ENCODE measurements at regions not wholly inside any gene's neighbourhood (a gene's known extent, or its start where the extent isn't known, plus 50 kb on each side); places are given as distances from the start of the nearest gene placed in this dataset.

DNA sequence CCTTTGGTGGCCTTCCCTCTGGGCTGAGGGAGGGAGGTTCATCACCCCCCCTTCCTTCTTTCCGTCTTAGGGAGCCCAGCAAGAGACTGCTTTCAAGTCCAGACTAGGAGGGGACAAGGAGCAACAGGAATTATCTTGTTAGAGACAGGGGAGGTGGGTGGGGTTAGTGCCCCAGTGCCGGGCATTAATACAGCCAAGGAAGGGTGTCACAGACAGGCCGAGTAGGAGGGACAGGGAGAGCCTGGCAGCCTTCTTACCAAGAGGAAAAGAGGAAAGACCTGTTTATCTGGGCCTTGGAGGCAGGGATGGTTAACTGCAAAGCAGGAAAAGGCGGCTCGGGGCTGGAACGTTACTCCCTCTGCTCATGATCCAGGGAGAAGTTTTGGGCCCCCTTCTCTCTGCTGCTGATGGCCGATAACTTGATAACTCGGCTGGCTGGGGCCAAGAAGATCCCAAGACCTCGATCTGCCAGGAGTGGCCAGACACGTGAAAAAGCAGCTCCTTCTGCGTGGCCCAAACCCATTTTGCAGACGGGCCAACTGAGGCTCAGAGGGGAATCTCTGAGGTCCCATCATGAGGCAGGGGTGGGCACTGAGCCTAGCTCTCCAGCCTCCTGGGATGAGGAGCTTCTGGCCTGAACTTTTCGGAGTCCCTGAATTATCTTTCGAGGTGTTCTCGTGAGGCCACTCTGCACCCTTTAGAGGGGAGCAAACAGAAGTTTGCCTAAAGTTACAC, 79.3 kb downstream of the PTPRS start:
- Histone ChIP-seq H3K4me3 (ENCODE audit: low read depth in 1 of 2, low read length in 2 of 2) (no peak overlapping the region), H3K27me3 (ENCODE audit: control insufficient read depth in 1 of 2, insufficient read depth in 2 of 2, low read length in 2 of 2) (no peaks in the 10 kb centered on the region), H3K27ac (ENCODE audit: low read depth in 2 of 2, low read length in 1 of 2) (peak overlapping the region; percentile 84 to 91), H3K36me3 (ENCODE audit: control insufficient read depth in 2 of 2, insufficient read depth in 2 of 2, low read length in 1 of 2) (peaks cover 0 to 29% of the 10 kb centered on the region in 2 donors), H3K4me1 (ENCODE audit: control insufficient read depth in 2 of 2, insufficient read depth in 2 of 2, low read length in 1 of 2) (peaks cover 2 to 9% of the 10 kb centered on the region in 2 donors), H3K9me3 (ENCODE audit: control insufficient read depth in 2 of 2, insufficient read depth in 1 of 2, low read depth in 1 of 2, low read length in 1 of 2) (peaks cover 0 to 5% of the 10 kb centered on the region in 2 donors)
- WGBS, 2 donors, result 51 to 64% methylated on average over 14 to 15 of the region's 15 CpGs

DNA sequence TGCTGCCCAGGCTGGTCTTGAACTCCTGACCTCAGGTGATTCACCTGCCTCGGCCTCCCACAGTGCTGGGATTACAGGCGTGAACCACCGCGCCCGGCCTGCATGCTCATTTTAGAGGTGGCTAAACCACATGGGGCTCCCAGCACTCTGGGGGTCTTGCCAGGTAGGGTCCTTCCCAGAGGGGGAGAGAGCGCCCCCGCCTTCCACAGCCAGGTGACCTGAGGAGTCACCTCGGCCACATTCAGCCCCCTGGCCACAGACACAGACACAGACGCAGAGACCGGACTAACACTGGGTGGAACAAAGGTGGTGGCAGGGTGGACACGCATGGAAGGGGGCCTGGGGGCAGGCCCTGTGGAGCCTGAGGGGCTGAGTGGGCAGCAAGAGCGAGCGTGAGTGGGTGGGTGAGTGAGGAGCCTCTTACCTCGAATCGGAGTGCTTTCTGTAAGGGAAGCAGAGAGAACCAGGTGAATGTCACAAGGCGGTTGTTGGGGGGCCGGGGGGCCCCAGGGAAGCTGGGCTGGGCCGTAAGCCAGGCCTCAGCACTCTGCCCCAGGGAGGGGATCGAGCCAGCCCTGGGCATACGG, 80.1 kb downstream of the PTPRS start:
- H3K27me3 ChIP-seq (ENCODE audit: control insufficient read depth in 1 of 2, insufficient read depth in 2 of 2, low read length in 2 of 2), result no peaks in the 10 kb centered on the region
- H3K4me3 ChIP-seq (ENCODE audit: low read depth in 1 of 2, low read length in 2 of 2), result no peak overlapping the region
- peaks cover 0 to 30% of the 10 kb centered on the region in 2 donors for H3K36me3 ChIP-seq (ENCODE audit: control insufficient read depth in 2 of 2, insufficient read depth in 2 of 2, low read length in 1 of 2)
- 64 to 73% methylated on average over 20 of the region's 20 CpGs for WGBS, 2 donors
- H3K4me1 ChIP-seq (ENCODE audit: control insufficient read depth in 2 of 2, insufficient read depth in 2 of 2, low read length in 1 of 2), result peaks cover 2 to 9% of the 10 kb centered on the region in 2 donors
- H3K9me3 ChIP-seq (ENCODE audit: control insufficient read depth in 2 of 2, insufficient read depth in 1 of 2, low read depth in 1 of 2, low read length in 1 of 2), result peaks cover 0 to 9% of the 10 kb centered on the region in 2 donors
- H3K27ac ChIP-seq (ENCODE audit: low read depth in 2 of 2, low read length in 1 of 2), result peak overlapping the region; percentile 81 to 91

DNA sequence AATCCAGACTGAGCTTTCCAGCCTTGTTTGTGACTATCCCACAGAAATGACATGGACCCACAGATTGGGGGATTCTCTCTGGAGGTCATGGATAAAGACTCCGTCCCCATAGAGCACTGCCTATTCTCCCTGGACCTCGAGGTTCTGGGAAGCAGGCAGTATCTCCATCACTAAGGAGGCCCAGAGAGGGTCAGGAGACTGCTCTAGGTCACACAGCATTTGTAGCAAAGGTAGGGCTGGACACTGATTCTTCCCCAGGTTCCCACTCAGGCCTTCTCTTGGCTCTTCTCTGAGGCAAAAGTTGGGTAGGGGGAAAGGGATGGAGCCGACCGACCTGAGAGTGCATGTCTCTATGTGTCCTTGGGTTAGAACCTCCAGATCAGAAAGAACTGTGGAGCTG, 80.9 kb downstream of the PTPRS start:
- Histone ChIP-seq H3K27me3 (ENCODE audit: control insufficient read depth in 1 of 2, insufficient read depth in 2 of 2, low read length in 2 of 2) (no peaks in the 10 kb centered on the region), H3K9me3 (ENCODE audit: control insufficient read depth in 2 of 2, insufficient read depth in 1 of 2, low read depth in 1 of 2, low read length in 1 of 2) (peaks cover 0 to 14% of the 10 kb centered on the region in 2 donors), H3K4me3 (ENCODE audit: low read depth in 1 of 2, low read length in 2 of 2) (no peak overlapping the region), H3K36me3 (ENCODE audit: control insufficient read depth in 2 of 2, insufficient read depth in 2 of 2, low read length in 1 of 2) (peaks cover under 1 to 26% of the 10 kb centered on the region in 2 donors), H3K4me1 (ENCODE audit: control insufficient read depth in 2 of 2, insufficient read depth in 2 of 2, low read length in 1 of 2) (peaks cover 2 to 9% of the 10 kb centered on the region in 2 donors), H3K27ac (ENCODE audit: low read depth in 2 of 2, low read length in 1 of 2) (no peak overlapping the region)
- WGBS, 2 donors, result 88 to 92% methylated on average over 4 of the region's 4 CpGs

DNA sequence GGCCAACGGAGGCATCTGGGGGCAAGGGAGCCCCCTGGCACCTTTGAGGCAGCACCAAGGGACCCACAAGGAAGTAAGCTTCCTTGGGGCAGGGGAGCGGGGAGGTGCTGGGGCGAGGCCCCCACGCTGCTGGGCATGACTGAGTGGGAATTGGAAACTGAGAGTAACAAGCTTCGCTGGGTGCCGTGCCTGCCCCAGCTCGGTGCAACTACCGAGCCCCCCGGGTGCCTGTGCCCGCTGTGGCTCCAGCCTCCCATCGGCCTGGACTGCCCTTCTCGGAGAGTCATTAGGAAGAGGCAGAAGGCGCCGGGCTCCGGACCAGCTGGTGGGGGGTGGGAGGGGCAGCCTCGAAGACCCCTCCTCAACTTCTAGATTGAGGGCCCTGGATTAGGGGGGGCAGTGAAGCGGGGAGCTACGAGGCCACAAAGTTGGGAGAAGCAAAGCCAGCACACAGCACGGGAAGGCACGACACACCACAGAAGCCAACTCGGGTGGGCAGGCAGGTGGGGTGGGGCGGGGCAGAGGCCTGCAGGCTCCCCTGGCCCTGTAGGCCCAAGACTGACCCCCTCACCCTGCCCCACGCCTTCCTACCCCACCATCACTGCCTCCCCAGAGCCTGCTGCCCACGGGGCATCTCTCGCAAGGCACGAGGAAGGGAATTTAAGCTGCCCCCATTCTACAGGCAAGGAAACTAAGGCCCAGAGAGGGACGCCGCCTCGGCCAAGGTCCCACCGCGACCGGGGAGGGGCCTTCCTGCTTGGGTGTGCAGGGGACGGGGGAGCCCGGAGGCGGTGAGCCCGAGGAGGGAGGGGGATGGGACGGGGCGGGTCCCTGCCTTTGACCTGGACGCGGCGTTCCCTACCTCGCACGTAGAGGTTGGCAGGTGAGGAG, 83.2 kb downstream of the PTPRS start:
- Histone ChIP-seq H3K9me3 (ENCODE audit: control insufficient read depth in 2 of 2, insufficient read depth in 1 of 2, low read depth in 1 of 2, low read length in 1 of 2) (peaks cover 0 to 14% of the 10 kb centered on the region in 2 donors), H3K27me3 (ENCODE audit: control insufficient read depth in 1 of 2, insufficient read depth in 2 of 2, low read length in 2 of 2) (no peaks in the 10 kb centered on the region), H3K4me1 (ENCODE audit: control insufficient read depth in 2 of 2, insufficient read depth in 2 of 2, low read length in 1 of 2) (peaks cover 2 to 9% of the 10 kb centered on the region in 2 donors), H3K36me3 (ENCODE audit: control insufficient read depth in 2 of 2, insufficient read depth in 2 of 2, low read length in 1 of 2) (peaks cover 2 to 13% of the 10 kb centered on the region in 2 donors), H3K4me3 (ENCODE audit: low read depth in 1 of 2, low read length in 2 of 2) (no peak overlapping the region), H3K27ac (ENCODE audit: low read depth in 2 of 2, low read length in 1 of 2) (no peak overlapping the region)
- WGBS, 2 donors, result 95 to 96% methylated on average over 42 to 43 of the region's 43 CpGs

DNA sequence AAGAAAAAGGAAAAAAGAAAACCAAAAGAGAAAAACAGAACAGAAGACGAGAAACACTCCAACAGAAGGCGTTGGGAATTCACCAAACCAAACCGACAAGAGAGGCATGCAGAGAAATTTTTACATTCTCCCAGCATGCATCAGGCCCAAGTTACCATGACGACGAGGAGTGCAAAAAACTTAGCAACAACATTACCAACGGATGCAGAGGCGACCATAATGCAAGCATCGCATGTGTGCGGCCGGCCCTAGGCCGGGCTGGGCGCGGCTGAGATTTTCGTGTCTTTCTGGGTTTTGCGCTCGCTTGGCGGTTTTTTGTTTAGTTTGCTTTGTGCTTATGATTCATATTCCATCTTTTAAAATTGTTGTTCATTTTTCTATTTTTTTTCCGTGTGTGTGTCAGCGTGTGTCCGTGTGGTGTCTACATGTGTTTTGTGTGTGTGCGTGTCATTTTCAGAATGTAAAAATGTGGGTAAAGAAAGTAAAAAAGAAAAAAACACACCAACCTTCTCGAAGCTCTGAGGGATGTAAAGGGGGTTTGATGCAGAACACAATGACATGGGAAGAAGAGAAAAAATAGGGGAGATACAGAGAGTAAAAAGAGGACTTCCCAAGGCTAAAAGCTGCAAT, 84.9 kb downstream of the PTPRS start:
- Histone ChIP-seq H3K4me1 (ENCODE audit: control insufficient read depth in 2 of 2, insufficient read depth in 2 of 2, low read length in 1 of 2) (peaks cover 2 to 5% of the 10 kb centered on the region in 2 donors), H3K36me3 (ENCODE audit: control insufficient read depth in 2 of 2, insufficient read depth in 2 of 2, low read length in 1 of 2) (peaks cover 2 to 13% of the 10 kb centered on the region in 2 donors), H3K27me3 (ENCODE audit: control insufficient read depth in 1 of 2, insufficient read depth in 2 of 2, low read length in 2 of 2) (no peaks in the 10 kb centered on the region), H3K9me3 (ENCODE audit: control insufficient read depth in 2 of 2, insufficient read depth in 1 of 2, low read depth in 1 of 2, low read length in 1 of 2) (peaks cover 0 to 14% of the 10 kb centered on the region in 2 donors), H3K4me3 (ENCODE audit: low read depth in 1 of 2, low read length in 2 of 2) (no peak overlapping the region), H3K27ac (ENCODE audit: low read depth in 2 of 2, low read length in 1 of 2) (no peak overlapping the region)
- WGBS, 2 donors, result 96 to 97% methylated on average over 22 of the region's 22 CpGs

DNA sequence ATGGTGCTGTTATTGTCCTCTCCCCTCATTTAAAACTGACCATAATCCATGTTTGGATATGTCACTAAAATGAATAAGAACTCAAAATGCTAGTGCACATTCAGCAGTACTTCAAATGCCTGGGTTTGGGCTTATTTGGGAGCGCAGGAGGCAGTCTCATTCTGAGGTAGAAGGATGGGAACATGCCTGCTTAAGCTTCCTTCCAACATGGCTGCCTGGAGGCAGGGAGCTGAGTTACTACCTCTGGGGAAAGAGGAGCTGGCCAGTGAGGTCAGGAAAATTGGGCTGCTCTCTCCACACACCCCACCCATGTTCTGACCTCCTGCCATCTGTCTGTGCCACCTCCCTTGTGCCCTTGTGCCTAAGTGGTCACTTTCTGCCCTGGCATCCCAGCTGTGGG, 85.7 kb downstream of the PTPRS start:
- 100% methylated on average over 1 of the region's 1 CpG for WGBS, 2 donors
- no peak overlapping the region for H3K4me3 ChIP-seq (ENCODE audit: low read depth in 1 of 2, low read length in 2 of 2)
- H3K9me3 ChIP-seq (ENCODE audit: control insufficient read depth in 2 of 2, insufficient read depth in 1 of 2, low read depth in 1 of 2, low read length in 1 of 2), result peaks cover 0 to 14% of the 10 kb centered on the region in 2 donors
- peaks cover 0 to 4% of the 10 kb centered on the region in 2 donors for H3K4me1 ChIP-seq (ENCODE audit: control insufficient read depth in 2 of 2, insufficient read depth in 2 of 2, low read length in 1 of 2)
- peaks cover 2 to 13% of the 10 kb centered on the region in 2 donors for H3K36me3 ChIP-seq (ENCODE audit: control insufficient read depth in 2 of 2, insufficient read depth in 2 of 2, low read length in 1 of 2)
- H3K27ac ChIP-seq (ENCODE audit: low read depth in 2 of 2, low read length in 1 of 2), result no peak overlapping the region
- no peaks in the 10 kb centered on the region for H3K27me3 ChIP-seq (ENCODE audit: control insufficient read depth in 1 of 2, insufficient read depth in 2 of 2, low read length in 2 of 2)

DNA sequence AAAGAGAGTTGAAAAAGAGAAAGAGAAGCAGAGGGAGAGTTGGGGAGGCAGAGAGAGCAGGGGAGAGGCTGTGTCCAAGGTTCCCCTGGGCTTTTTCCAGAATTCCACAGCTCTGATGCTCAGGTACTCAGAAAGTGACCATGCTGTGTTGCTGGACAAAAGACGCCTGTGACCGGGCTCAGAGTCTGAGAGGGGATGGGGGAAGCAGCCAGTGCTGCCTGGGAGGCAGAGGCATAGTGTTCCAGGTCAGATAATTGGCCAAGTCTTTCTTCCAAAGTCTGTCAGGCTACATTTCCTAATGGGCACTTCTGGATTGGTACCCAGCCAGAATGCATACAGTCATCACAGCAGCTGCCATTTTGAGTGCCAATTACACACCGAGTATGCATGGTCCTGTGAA, 86.1 kb downstream of the PTPRS start:
- Histone ChIP-seq H3K36me3 (ENCODE audit: control insufficient read depth in 2 of 2, insufficient read depth in 2 of 2, low read length in 1 of 2) (peaks cover 2 to 13% of the 10 kb centered on the region in 2 donors), H3K4me3 (ENCODE audit: low read depth in 1 of 2, low read length in 2 of 2) (no peak overlapping the region), H3K4me1 (ENCODE audit: control insufficient read depth in 2 of 2, insufficient read depth in 2 of 2, low read length in 1 of 2) (peaks cover 0 to 4% of the 10 kb centered on the region in 2 donors), H3K27me3 (ENCODE audit: control insufficient read depth in 1 of 2, insufficient read depth in 2 of 2, low read length in 2 of 2) (no peaks in the 10 kb centered on the region), H3K9me3 (ENCODE audit: control insufficient read depth in 2 of 2, insufficient read depth in 1 of 2, low read depth in 1 of 2, low read length in 1 of 2) (peaks cover 0 to 14% of the 10 kb centered on the region in 2 donors), H3K27ac (ENCODE audit: low read depth in 2 of 2, low read length in 1 of 2) (no peak overlapping the region)
- WGBS, 2 donors, result 88 to 98% methylated on average over 3 of the region's 3 CpGs

DNA sequence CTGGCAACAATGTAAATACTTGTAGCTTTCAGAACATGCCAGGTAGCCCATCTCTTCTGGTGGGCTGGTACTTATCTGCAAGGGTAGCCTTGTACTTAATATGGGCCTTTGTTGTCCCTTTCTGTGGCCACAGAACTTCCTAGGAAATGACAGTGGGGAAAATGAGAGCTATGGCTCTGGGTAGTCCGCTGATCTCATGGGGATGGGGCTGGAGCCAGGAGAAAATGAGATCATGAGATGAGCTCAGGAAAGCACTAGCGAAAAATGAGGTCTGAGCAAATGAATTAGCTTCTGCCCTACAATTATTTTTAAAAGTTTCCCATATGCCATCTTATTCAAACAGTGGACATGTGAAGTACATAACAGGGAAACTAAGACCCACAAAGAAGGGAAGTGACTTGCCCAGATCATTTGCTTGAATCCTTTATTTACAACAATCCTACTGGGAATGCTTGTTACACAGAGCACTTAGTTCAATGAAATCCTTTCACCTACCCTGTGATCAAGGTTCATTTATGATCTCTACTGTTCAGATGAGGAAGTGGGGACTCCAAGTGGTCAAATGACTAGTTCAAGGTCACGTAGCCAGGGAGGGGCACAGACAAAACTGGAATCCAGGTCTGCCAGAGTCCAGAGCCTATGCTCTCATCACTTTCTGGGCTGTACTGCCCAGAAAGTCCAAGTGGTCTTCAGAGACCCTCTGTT, 87.1 kb downstream of the PTPRS start:
- Histone ChIP-seq H3K27ac (ENCODE audit: low read depth in 2 of 2, low read length in 1 of 2) (no peak overlapping the region), H3K4me1 (ENCODE audit: control insufficient read depth in 2 of 2, insufficient read depth in 2 of 2, low read length in 1 of 2) (peaks cover 0 to 4% of the 10 kb centered on the region in 2 donors), H3K4me3 (ENCODE audit: low read depth in 1 of 2, low read length in 2 of 2) (no peak overlapping the region), H3K36me3 (ENCODE audit: control insufficient read depth in 2 of 2, insufficient read depth in 2 of 2, low read length in 1 of 2) (peaks cover 2 to 15% of the 10 kb centered on the region in 2 donors), H3K27me3 (ENCODE audit: control insufficient read depth in 1 of 2, insufficient read depth in 2 of 2, low read length in 2 of 2) (no peaks in the 10 kb centered on the region), H3K9me3 (ENCODE audit: control insufficient read depth in 2 of 2, insufficient read depth in 1 of 2, low read depth in 1 of 2, low read length in 1 of 2) (peaks cover 0 to 15% of the 10 kb centered on the region in 2 donors)
- whole genome bisulfite sequencing, 2 donors, result 80 to 81% methylated on average over 3 of the region's 3 CpGs
